ENCODE measurements at regions not wholly inside any gene's neighbourhood (a gene's known extent, or its start where the extent isn't known, plus 50 kb on each side); places are given as distances from the start of the nearest gene placed in this dataset.

DNA sequence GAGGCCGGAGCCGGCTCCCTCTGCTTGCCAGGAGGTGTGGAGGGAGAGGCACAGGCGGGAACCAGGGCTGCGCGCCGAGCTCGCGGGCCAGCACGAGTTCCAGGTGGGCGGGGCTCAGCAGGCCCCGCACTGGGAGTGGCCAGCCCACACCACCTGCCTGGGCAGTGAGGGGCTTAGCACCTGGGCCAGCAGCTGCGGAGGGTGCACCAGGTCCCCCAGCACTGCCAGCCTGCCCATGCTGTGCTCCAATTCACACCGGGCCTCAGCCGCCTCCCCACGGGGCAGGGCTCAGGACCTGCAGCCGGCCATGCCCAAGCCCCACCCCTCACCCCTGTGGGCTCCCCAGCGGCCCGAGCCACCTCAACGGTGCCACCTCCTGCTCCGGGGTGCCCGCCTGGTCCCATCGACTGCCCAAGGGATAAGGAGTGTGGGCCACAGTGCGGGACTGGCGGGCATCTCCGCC lies 72.4 kb upstream of the PPP2R5C start:
- TF ChIP-seq, protein P1, sequence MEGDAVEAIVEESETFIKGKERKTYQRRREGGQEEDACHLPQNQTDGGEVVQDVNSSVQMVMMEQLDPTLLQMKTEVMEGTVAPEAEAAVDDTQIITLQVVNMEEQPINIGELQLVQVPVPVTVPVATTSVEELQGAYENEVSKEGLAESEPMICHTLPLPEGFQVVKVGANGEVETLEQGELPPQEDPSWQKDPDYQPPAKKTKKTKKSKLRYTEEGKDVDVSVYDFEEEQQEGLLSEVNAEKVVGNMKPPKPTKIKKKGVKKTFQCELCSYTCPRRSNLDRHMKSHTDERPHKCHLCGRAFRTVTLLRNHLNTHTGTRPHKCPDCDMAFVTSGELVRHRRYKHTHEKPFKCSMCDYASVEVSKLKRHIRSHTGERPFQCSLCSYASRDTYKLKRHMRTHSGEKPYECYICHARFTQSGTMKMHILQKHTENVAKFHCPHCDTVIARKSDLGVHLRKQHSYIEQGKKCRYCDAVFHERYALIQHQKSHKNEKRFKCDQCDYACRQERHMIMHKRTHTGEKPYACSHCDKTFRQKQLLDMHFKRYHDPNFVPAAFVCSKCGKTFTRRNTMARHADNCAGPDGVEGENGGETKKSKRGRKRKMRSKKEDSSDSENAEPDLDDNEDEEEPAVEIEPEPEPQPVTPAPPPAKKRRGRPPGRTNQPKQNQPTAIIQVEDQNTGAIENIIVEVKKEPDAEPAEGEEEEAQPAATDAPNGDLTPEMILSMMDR (IDR thresholded peaks at IDR 0.05), result no peak
- no peak for TF ChIP-seq POLR2A (IDR thresholded peaks at IDR 0.05)
